ENCODE measurements at regions not wholly inside any gene's neighbourhood (a gene's known extent, or its start where the extent isn't known, plus 50 kb on each side); places are given as distances from the start of the nearest gene placed in this dataset.

DNA sequence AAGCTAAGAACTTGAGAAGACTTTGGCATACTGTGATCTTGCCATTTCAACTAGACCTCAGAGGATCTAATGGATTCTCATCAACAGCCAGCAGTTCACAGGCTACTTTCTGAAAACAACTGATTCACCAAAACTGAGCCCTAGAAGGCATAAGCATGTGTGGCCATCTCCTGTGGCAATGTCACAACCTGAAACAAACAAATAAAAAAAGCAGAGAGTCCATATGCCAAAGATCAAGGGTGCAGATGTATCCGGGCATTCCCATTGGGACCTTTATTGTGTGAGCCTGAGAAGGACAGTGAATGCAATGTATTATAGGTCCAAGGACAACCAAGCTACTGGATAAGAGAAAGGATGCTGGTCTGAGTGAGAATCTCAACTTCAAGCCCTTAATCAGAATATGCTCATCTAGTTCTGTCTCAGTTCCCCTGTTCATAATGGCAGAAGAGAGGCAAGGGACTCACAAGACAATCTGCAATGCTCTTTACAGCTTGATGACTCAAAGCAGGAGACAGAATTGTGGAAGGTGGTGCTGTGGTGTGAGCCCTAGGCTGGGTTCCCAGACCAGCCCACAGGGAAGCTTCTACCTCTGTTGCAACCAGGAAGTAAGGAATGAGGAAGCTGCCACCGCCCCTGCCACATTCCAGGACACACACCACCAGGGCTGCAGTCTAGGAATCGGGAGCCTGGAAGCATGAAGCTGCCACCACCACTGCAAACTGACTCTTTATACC is 133.7 kb downstream of the RAP2A start (continued):
- TF ChIP-seq ZBTB2 (CRISPR knock-in tag; IDR thresholded peaks at IDR 0.05; ENCODE audit: low read depth) (no peak), FOSL1 (CRISPR knock-in tag; IDR thresholded peaks at IDR 0.05; ENCODE audit: borderline replicate concordance) (no peak), RFX3 (CRISPR knock-in tag; IDR thresholded peaks at IDR 0.05) (no peak), ZNF550 (CRISPR knock-in tag; IDR thresholded peaks at IDR 0.05; ENCODE audit: borderline replicate concordance) (no peak), ZNF564 (CRISPR knock-in tag; IDR thresholded peaks at IDR 0.05) (no peak), SMARCE1 (IDR thresholded peaks at IDR 0.05; ENCODE audit: borderline replicate concordance) (no peak), KDM2A (CRISPR knock-in tag; IDR thresholded peaks at IDR 0.05; ENCODE audit: borderline replicate concordance, low read depth) (no peak), GATAD2A (CRISPR knock-in tag; IDR thresholded peaks at IDR 0.05) (peak; percentile 49; the same call in 1 of the 2 replicates), ZNF207 (IDR thresholded peaks at IDR 0.05; ENCODE audit: borderline replicate concordance) (no peak), ZNF598 (CRISPR knock-in tag; IDR thresholded peaks at IDR 0.05; ENCODE audit: borderline replicate concordance) (no peak), ZNF784 (CRISPR knock-in tag; IDR thresholded peaks at IDR 0.05; ENCODE audit: borderline replicate concordance) (no peak), FOSL2 (CRISPR knock-in tag; IDR thresholded peaks at IDR 0.05) (no peak), RCOR2 (CRISPR knock-in tag; IDR thresholded peaks at IDR 0.05) (no peak), ZNF710 (CRISPR knock-in tag; IDR thresholded peaks at IDR 0.05; ENCODE audit: borderline replicate concordance) (no peak; the same call in 1 of the 2 replicates), ZNF839 (CRISPR knock-in tag; IDR thresholded peaks at IDR 0.05; ENCODE audit: borderline replicate concordance) (no peak), TRIM22 (IDR thresholded peaks at IDR 0.05) (no peak), SNRNP70 (IDR thresholded peaks at IDR 0.05; ENCODE audit: low read depth, low read length) (no peak)
- TF ChIP-seq, protein P1, sequence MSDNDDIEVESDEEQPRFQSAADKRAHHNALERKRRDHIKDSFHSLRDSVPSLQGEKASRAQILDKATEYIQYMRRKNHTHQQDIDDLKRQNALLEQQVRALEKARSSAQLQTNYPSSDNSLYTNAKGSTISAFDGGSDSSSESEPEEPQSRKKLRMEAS (IDR thresholded peaks at IDR 0.05): 0 out of 2 replicates have a peak, but pooled peaks have one; percentile 5
- TF ChIP-seq, protein P2, sequence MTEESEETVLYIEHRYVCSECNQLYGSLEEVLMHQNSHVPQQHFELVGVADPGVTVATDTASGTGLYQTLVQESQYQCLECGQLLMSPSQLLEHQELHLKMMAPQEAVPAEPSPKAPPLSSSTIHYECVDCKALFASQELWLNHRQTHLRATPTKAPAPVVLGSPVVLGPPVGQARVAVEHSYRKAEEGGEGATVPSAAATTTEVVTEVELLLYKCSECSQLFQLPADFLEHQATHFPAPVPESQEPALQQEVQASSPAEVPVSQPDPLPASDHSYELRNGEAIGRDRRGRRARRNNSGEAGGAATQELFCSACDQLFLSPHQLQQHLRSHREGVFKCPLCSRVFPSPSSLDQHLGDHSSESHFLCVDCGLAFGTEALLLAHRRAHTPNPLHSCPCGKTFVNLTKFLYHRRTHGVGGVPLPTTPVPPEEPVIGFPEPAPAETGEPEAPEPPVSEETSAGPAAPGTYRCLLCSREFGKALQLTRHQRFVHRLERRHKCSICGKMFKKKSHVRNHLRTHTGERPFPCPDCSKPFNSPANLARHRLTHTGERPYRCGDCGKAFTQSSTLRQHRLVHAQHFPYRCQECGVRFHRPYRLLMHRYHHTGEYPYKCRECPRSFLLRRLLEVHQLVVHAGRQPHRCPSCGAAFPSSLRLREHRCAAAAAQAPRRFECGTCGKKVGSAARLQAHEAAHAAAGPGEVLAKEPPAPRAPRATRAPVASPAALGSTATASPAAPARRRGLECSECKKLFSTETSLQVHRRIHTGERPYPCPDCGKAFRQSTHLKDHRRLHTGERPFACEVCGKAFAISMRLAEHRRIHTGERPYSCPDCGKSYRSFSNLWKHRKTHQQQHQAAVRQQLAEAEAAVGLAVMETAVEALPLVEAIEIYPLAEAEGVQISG (CRISPR knock-in tag; IDR thresholded peaks at IDR 0.05): 0 out of 2 replicates have a peak, but pooled peaks have one; percentile 16
- TF ChIP-seq, protein P3, sequence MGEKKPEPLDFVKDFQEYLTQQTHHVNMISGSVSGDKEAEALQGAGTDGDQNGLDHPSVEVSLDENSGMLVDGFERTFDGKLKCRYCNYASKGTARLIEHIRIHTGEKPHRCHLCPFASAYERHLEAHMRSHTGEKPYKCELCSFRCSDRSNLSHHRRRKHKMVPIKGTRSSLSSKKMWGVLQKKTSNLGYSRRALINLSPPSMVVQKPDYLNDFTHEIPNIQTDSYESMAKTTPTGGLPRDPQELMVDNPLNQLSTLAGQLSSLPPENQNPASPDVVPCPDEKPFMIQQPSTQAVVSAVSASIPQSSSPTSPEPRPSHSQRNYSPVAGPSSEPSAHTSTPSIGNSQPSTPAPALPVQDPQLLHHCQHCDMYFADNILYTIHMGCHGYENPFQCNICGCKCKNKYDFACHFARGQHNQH (CRISPR knock-in tag; IDR thresholded peaks at IDR 0.05): no peak
